Progenitor cell of endocrine pancreas (in vitro differentiated cells): ENCODE measurements at regions not wholly inside any gene's neighbourhood (a gene's known extent, or its start where the extent isn't known, plus 50 kb on each side); places are given as distances from the start of the nearest gene placed in this dataset.

Experiments
- DNase-seq: peaks from one replicate; pipeline ENCODE4 v3.0.0; 2021; ENCODE audit warnings: low spot score; ENCODE audit not compliant: unreplicated experiment
- H3K27ac Mint-ChIP-seq: 2 replicates; pipeline ENCODE4 v1.8.0; 2021; ENCODE audit warnings: mild to moderate bottlenecking, moderate library complexity, mixed read lengths
- H3K27me3 Mint-ChIP-seq: 2 replicates; pipeline ENCODE4 v1.8.0; 2021; ENCODE audit warnings: mixed read lengths
- H3K36me3 Mint-ChIP-seq: 2 replicates; pipeline ENCODE4 v1.8.0; 2022; ENCODE audit warnings: mixed read lengths; ENCODE audit not compliant: insufficient read depth
- H3K4me1 Mint-ChIP-seq: 2 replicates; pipeline ENCODE4 v1.8.0; 2021; ENCODE audit warnings: low read depth, mixed read lengths
- H3K4me3 Mint-ChIP-seq: 2 replicates; pipeline ENCODE4 v1.8.0; 2021; ENCODE audit warnings: low read depth, mild to moderate bottlenecking, moderate library complexity, mixed read lengths
- H3K9me3 Mint-ChIP-seq: 2 replicates; pipeline ENCODE4 v1.8.0; 2021; ENCODE audit warnings: low read depth, mixed read lengths
- CTCF ChIP-seq: fragments of 200-600 bp; sonication (generic); IDR thresholded peaks from one replicate; pipeline ENCODE4 v1.5.0; 2021; ENCODE audit warnings: antibody characterized with exemption, mild to moderate bottlenecking; ENCODE audit not compliant: unreplicated experiment

GRCh38 chr12:39071611-39072010 is 166.2 kb upstream of the CPNE8 start:
- no peak for TF ChIP-seq CTCF
- Mint-ChIP-seq H3K9me3 (no peaks in the 10 kb centered on the region), H3K4me1 (no peaks in the 10 kb centered on the region), H3K4me3 (no peak overlapping the region), H3K36me3 (no peaks in the 10 kb centered on the region), H3K27me3 (no peaks in the 10 kb centered on the region), H3K27ac (no peak overlapping the region)
- no peak for DNase-seq

- Mint-ChIP-seq H3K4me3 (no peak overlapping the region), H3K4me1 (no peaks in the 10 kb centered on the region), H3K27ac (no peak overlapping the region), H3K36me3 (no peaks in the 10 kb centered on the region), H3K27me3 (no peaks in the 10 kb centered on the region), H3K9me3 (no peaks in the 10 kb centered on the region)
- TF ChIP-seq CTCF = no peak
- DNase-seq = no peak
Measured at GRCh38 chr12:39070775-39071174, 165.4 kb upstream of the CPNE8 start.

- TF ChIP-seq CTCF = no peak
- H3K27me3 Mint-ChIP-seq = no peaks in the 10 kb centered on the region
- no peak overlapping the region for H3K4me3 Mint-ChIP-seq
- peaks cover 1% of the 10 kb centered on the region for H3K9me3 Mint-ChIP-seq
- DNase-seq = no peak
- H3K36me3 Mint-ChIP-seq = no peaks in the 10 kb centered on the region
- H3K27ac Mint-ChIP-seq = peak overlapping the region; percentile 18
- H3K4me1 Mint-ChIP-seq = peaks cover 9% of the 10 kb centered on the region
Measured at GRCh38 chr12:39065455-39065854, 160.1 kb upstream of the CPNE8 start.

GRCh38 chr12:39064708-39065107 is 159.3 kb upstream of the CPNE8 start:
- H3K9me3 Mint-ChIP-seq = peaks cover 5% of the 10 kb centered on the region
- H3K27ac Mint-ChIP-seq = no peak overlapping the region
- H3K27me3 Mint-ChIP-seq = no peaks in the 10 kb centered on the region
- H3K4me3 Mint-ChIP-seq = no peak overlapping the region
- TF ChIP-seq CTCF = no peak
- H3K4me1 Mint-ChIP-seq = peaks cover 9% of the 10 kb centered on the region
- no peaks in the 10 kb centered on the region for H3K36me3 Mint-ChIP-seq
- DNase-seq = no peak

- TF ChIP-seq CTCF = no peak
- DNase-seq = no peak
- H3K36me3 Mint-ChIP-seq = no peaks in the 10 kb centered on the region
- no peak overlapping the region for H3K27ac Mint-ChIP-seq
- peaks cover 12% of the 10 kb centered on the region for H3K4me1 Mint-ChIP-seq
- H3K27me3 Mint-ChIP-seq = no peaks in the 10 kb centered on the region
- H3K9me3 Mint-ChIP-seq = peaks cover 5% of the 10 kb centered on the region
- H3K4me3 Mint-ChIP-seq = no peak overlapping the region
Measured at GRCh38 chr12:39062266-39062996, 157.0 kb upstream of the CPNE8 start.
